Neural progenitor cell (in vitro differentiated cells): ENCODE measurements at regions not wholly inside any gene's neighbourhood (a gene's known extent, or its start where the extent isn't known, plus 50 kb on each side); places are given as distances from the start of the nearest gene placed in this dataset.

ENCODE experiments used
- CTCF ChIP-seq: fragments of 200-600 bp; sonication (generic); IDR thresholded peaks from 2 replicates; pipeline ENCODE4 v1.5.1; 2017; ENCODE audit warnings: antibody characterized with exemption, mild to moderate bottlenecking
- EZH2 ChIP-seq: fragments of 200-600 bp; sonication (generic); IDR thresholded peaks from 2 replicates; pipeline ENCODE4 v1.6.1; 2017; ENCODE audit warnings: antibody characterized with exemption, mild to moderate bottlenecking, moderate library complexity

GRCh38 chr3:107933450-107933849 is 157.4 kb downstream of the CD47 start:
- TF ChIP-seq CTCF (no peak), EZH2 (no peak)
